ENCODE measurements at regions not wholly inside any gene's neighbourhood (a gene's known extent, or its start where the extent isn't known, plus 50 kb on each side); places are given as distances from the start of the nearest gene placed in this dataset.

GRCh38 chr5:74094096-74094781 is 468.2 kb downstream of the ARHGEF28 start:
- no peak for ATAC-seq (replicated peaks)
- DNase-seq: no peak
- Mint-ChIP-seq H3K4me3 (no peak overlapping the region), H3K27me3 (peaks cover 0 to 4% of the 10 kb centered on the region in 2 donors), H3K9me3 (peaks cover under 1% of the 10 kb centered on the region in 2 donors), H3K4me1 (no peaks in the 10 kb centered on the region), H3K27ac (no peak overlapping the region), H3K36me3 (no peaks in the 10 kb centered on the region)

GRCh38 chr5:74093561-74093960 is 467.6 kb downstream of the ARHGEF28 start:
- ATAC-seq (replicated peaks): no peak
- Mint-ChIP-seq H3K4me3 (no peak overlapping the region), H3K4me1 (no peaks in the 10 kb centered on the region), H3K36me3 (no peaks in the 10 kb centered on the region), H3K9me3 (no peaks in the 10 kb centered on the region), H3K27me3 (peaks cover 0 to 8% of the 10 kb centered on the region in 2 donors), H3K27ac (no peak overlapping the region)
- no peak for DNase-seq

GRCh38 chr5:74092766-74093165 is 466.8 kb downstream of the ARHGEF28 start:
- H3K27ac Mint-ChIP-seq: no peak overlapping the region
- ATAC-seq (replicated peaks): no peak
- peaks cover 0 to 8% of the 10 kb centered on the region in 2 donors for H3K27me3 Mint-ChIP-seq
- H3K36me3 Mint-ChIP-seq: no peaks in the 10 kb centered on the region
- H3K4me1 Mint-ChIP-seq: no peaks in the 10 kb centered on the region
- H3K4me3 Mint-ChIP-seq: no peak overlapping the region
- H3K9me3 Mint-ChIP-seq: no peaks in the 10 kb centered on the region
- DNase-seq: no peak

GRCh38 chr5:74085782-74086181 is 459.8 kb downstream of the ARHGEF28 start:
- H3K27me3 Mint-ChIP-seq: peaks cover 10 to 30% of the 10 kb centered on the region in 2 donors
- H3K27ac Mint-ChIP-seq: no peak overlapping the region

GRCh38 chr5:74085186-74085585 is 459.2 kb downstream of the ARHGEF28 start:
- no peak overlapping the region for H3K4me3 Mint-ChIP-seq
- no peak for DNase-seq
- H3K4me1 Mint-ChIP-seq: no peaks in the 10 kb centered on the region
- no peaks in the 10 kb centered on the region for H3K9me3 Mint-ChIP-seq
- H3K27ac Mint-ChIP-seq: no peak overlapping the region
- H3K27me3 Mint-ChIP-seq: peaks cover 10 to 30% of the 10 kb centered on the region in 2 donors
- ATAC-seq (replicated peaks): no peak
- H3K36me3 Mint-ChIP-seq: no peaks in the 10 kb centered on the region

More at GRCh38 chr5:74085782-74086181, 459.8 kb downstream of the ARHGEF28 start:
- Mint-ChIP-seq H3K36me3 (no peaks in the 10 kb centered on the region), H3K4me3 (no peak overlapping the region), H3K4me1 (no peaks in the 10 kb centered on the region), H3K9me3 (no peaks in the 10 kb centered on the region)
- no peak for DNase-seq
- ATAC-seq (replicated peaks): no peak

- Mint-ChIP-seq H3K4me1 (no peaks in the 10 kb centered on the region), H3K27me3 (peaks cover 14 to 22% of the 10 kb centered on the region in 2 donors), H3K9me3 (no peaks in the 10 kb centered on the region), H3K4me3 (no peak overlapping the region), H3K27ac (no peak overlapping the region), H3K36me3 (no peaks in the 10 kb centered on the region)
- no peak for ATAC-seq (replicated peaks)
- DNase-seq: no peak
These were observed 457.2 kb downstream of the ARHGEF28 start for GRCh38 chr5:74083096-74083791.

- DNase-seq: no peak
- H3K9me3 Mint-ChIP-seq: peaks cover 0 to 2% of the 10 kb centered on the region in 2 donors
- no peaks in the 10 kb centered on the region for H3K36me3 Mint-ChIP-seq
- no peaks in the 10 kb centered on the region for H3K4me1 Mint-ChIP-seq
- no peak overlapping the region for H3K27ac Mint-ChIP-seq
- peaks cover 14 to 22% of the 10 kb centered on the region in 2 donors for H3K27me3 Mint-ChIP-seq
- no peak for ATAC-seq (replicated peaks)
- H3K4me3 Mint-ChIP-seq: no peak overlapping the region
These were observed 456.6 kb downstream of the ARHGEF28 start for GRCh38 chr5:74082512-74083055.

- Mint-ChIP-seq H3K4me1 (no peaks in the 10 kb centered on the region), H3K4me3 (no peak overlapping the region), H3K27me3 (peaks cover 9 to 14% of the 10 kb centered on the region in 2 donors), H3K36me3 (no peaks in the 10 kb centered on the region), H3K9me3 (peaks cover 0 to 2% of the 10 kb centered on the region in 2 donors), H3K27ac (no peak overlapping the region)
- ATAC-seq (replicated peaks): no peak
- DNase-seq: no peak
These were observed 455.1 kb downstream of the ARHGEF28 start for GRCh38 chr5:74081126-74081525.

GRCh38 chr5:74079971-74080556 is 454.1 kb downstream of the ARHGEF28 start:
- H3K4me3 Mint-ChIP-seq: no peak overlapping the region
- H3K27ac Mint-ChIP-seq: no peak overlapping the region
- peaks cover 0 to 2% of the 10 kb centered on the region in 2 donors for H3K9me3 Mint-ChIP-seq
- no peak for DNase-seq
- no peaks in the 10 kb centered on the region for H3K36me3 Mint-ChIP-seq
- peaks cover 6% of the 10 kb centered on the region in 2 donors for H3K27me3 Mint-ChIP-seq
- ATAC-seq (replicated peaks): no peak
- no peaks in the 10 kb centered on the region for H3K4me1 Mint-ChIP-seq

GRCh38 chr5:74075501-74076484 is 449.8 kb downstream of the ARHGEF28 start:
- no peaks in the 10 kb centered on the region for H3K36me3 Mint-ChIP-seq
- DNase-seq (no peak), ATAC-seq (replicated peaks) (peak in 1 of 2 donors; percentile 16)
- no peak overlapping the region for H3K27ac Mint-ChIP-seq
- peaks cover 0 to 3% of the 10 kb centered on the region in 2 donors for H3K27me3 Mint-ChIP-seq
- H3K4me3 Mint-ChIP-seq: no peak overlapping the region
- peaks cover 0 to 2% of the 10 kb centered on the region in 2 donors for H3K9me3 Mint-ChIP-seq
- H3K4me1 Mint-ChIP-seq: no peaks in the 10 kb centered on the region

GRCh38 chr5:74074111-74074510 is 448.1 kb downstream of the ARHGEF28 start:
- H3K27me3 Mint-ChIP-seq: peaks cover 0 to 3% of the 10 kb centered on the region in 2 donors
- DNase-seq: no peak
- peaks cover 0 to 2% of the 10 kb centered on the region in 2 donors for H3K9me3 Mint-ChIP-seq
- no peak overlapping the region for H3K27ac Mint-ChIP-seq
- no peaks in the 10 kb centered on the region for H3K36me3 Mint-ChIP-seq
- no peak overlapping the region for H3K4me3 Mint-ChIP-seq
- H3K4me1 Mint-ChIP-seq: no peaks in the 10 kb centered on the region
- no peak for ATAC-seq (replicated peaks)

GRCh38 chr5:74073257-74073656 is 447.3 kb downstream of the ARHGEF28 start:
- Mint-ChIP-seq H3K27ac (no peak overlapping the region), H3K4me3 (no peak overlapping the region), H3K36me3 (no peaks in the 10 kb centered on the region), H3K27me3 (no peaks in the 10 kb centered on the region), H3K9me3 (peaks cover 0 to 2% of the 10 kb centered on the region in 2 donors), H3K4me1 (no peaks in the 10 kb centered on the region)
- no peak for ATAC-seq (replicated peaks)
- DNase-seq: no peak

GRCh38 chr5:74072646-74073045 is 446.6 kb downstream of the ARHGEF28 start:
- ATAC-seq (replicated peaks) (peak in 1 of 2 donors; percentile 25), DNase-seq (no peak)
- Mint-ChIP-seq H3K4me1 (no peaks in the 10 kb centered on the region), H3K9me3 (no peaks in the 10 kb centered on the region), H3K27ac (peak overlapping the region; percentile 1), H3K27me3 (no peaks in the 10 kb centered on the region), H3K4me3 (no peak overlapping the region), H3K36me3 (no peaks in the 10 kb centered on the region)

GRCh38 chr5:74070766-74071165 is 444.8 kb downstream of the ARHGEF28 start:
- H3K9me3 Mint-ChIP-seq: no peaks in the 10 kb centered on the region
- no peak for DNase-seq
- H3K27me3 Mint-ChIP-seq: no peaks in the 10 kb centered on the region
- H3K4me1 Mint-ChIP-seq: no peaks in the 10 kb centered on the region
- ATAC-seq (replicated peaks): no peak
- H3K27ac Mint-ChIP-seq: no peak overlapping the region
- H3K36me3 Mint-ChIP-seq: no peaks in the 10 kb centered on the region
- no peak overlapping the region for H3K4me3 Mint-ChIP-seq
